Heart left ventricle (tissue), 13 donors: ENCODE measurements at regions not wholly inside any gene's neighbourhood (a gene's known extent, or its start where the extent isn't known, plus 50 kb on each side); places are given as distances from the start of the nearest gene placed in this dataset.

ENCODE experiments used
- POLR2A ChIP-seq, 2 donors: fragments of 450-650 bp; IDR thresholded peaks; one replicate each; pipeline ENCODE4 v1.6.1; 2017; ENCODE audit warnings: antibody characterized with exemption in 2 of 2, mild to moderate bottlenecking in 2 of 2, moderate library complexity in 2 of 2
- TF ChIP-seq, protein P1 (sequence below), 12 donors: fragments of 200-600 bp; sonication (generic) in 4 of 12; IDR thresholded peaks; one replicate each; pipeline versions ENCODE4 v1.5.0 to v1.8.0; 2018 to 2022; ENCODE audit warnings: antibody characterized with exemption in 12 of 12, mild to moderate bottlenecking in 5 of 12
- donor health status: ischemic (EF 13 %, LVEDD 7.1; RV severe dilation, severe dysfunction).
- donor health status: DM: no; HTN: yes; CAD: no.
- donor health status: DM: no; HTN: no; CAD: no.
- donor health status: ischemic (EF 25% LVEDD 6.9; RV normal size, moderate dysfunction).
- donor health status: ischemic (EF 25% LVEDD 5.7; RV mildly dilated, moderate dysfunction).
- donor health status: ischemic (EF 35%, LVEDD 5.7; RV mildly dilated, moderate dysfunction).
- donor health status: nonischemic (EF 11% LVEDD 7.7; RV severe dilation, severe dysfunction).
- donor health status: DM: yes; HTN: yes; CAD: no.
- donor health status: PGD.
- donor health status: ischemic (EF 29% LVEDD 5.4; RV normal size, mild dysfunction).
- donor health status: nonischemic (EF 23%, LVEDD 6.1; RV moderate dilation, normal function).

DNA sequence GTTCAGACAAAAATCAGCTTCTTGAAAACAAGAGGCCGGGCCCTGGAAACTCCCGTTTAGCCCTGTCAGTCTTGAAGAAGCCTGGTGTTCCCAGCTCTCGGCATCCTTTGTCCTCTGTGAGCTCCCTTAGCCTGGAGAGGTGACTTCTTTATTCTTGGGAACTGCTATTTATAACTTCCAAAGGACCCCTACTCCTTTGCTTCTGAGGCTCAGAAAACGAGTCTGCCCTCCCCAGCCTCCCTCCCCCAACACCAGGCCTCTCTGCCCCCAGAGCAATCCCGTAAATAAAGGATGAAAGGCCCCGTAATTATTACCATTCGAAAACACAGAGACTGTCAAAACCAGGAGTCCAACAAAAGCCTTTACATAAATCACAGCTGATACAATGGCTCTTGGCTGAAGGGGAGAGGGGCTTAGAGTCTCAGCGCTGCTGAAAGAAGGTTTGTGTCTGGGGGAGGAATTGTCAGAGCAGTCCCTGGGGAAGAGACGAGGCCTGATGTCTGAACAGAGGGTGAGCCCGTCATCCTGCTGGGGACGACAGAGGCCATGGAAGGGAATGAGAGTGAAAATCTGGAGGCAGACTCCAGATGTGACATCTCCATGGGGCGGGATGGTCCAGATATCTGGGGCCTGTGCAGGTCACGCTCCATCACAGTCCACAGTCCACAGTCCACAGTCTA, 283.0 kb downstream of the MYCN start:
- TF ChIP-seq, protein P1, sequence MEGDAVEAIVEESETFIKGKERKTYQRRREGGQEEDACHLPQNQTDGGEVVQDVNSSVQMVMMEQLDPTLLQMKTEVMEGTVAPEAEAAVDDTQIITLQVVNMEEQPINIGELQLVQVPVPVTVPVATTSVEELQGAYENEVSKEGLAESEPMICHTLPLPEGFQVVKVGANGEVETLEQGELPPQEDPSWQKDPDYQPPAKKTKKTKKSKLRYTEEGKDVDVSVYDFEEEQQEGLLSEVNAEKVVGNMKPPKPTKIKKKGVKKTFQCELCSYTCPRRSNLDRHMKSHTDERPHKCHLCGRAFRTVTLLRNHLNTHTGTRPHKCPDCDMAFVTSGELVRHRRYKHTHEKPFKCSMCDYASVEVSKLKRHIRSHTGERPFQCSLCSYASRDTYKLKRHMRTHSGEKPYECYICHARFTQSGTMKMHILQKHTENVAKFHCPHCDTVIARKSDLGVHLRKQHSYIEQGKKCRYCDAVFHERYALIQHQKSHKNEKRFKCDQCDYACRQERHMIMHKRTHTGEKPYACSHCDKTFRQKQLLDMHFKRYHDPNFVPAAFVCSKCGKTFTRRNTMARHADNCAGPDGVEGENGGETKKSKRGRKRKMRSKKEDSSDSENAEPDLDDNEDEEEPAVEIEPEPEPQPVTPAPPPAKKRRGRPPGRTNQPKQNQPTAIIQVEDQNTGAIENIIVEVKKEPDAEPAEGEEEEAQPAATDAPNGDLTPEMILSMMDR (IDR thresholded peaks at IDR 0.05): no peak
- TF ChIP-seq POLR2A (IDR thresholded peaks at IDR 0.05): no peak
